CD14-positive monocyte (primary cell): ENCODE measurements at regions not wholly inside any gene's neighbourhood (a gene's known extent, or its start where the extent isn't known, plus 50 kb on each side); places are given as distances from the start of the nearest gene placed in this dataset.

ENCODE experiments used
- DNase-seq, 3 donors: peaks; one replicate each; pipeline ENCODE4 v3.0.0-alpha.2; 2011 to 2022
- H2AFZ ChIP-seq: 2 replicates; pipeline ENCODE4 v1.6.0; 2012; ENCODE audit warnings: mild to moderate bottlenecking, low read depth, low read length, inconsistent platforms; ENCODE audit not compliant: insufficient read depth, poor library complexity, severe bottlenecking
- H3K27ac ChIP-seq, 2 donors: 1 replicate in 1 of 2; 2 replicates in 1 of 2; pipeline ENCODE4 v1.5.1; 2012 to 2013; ENCODE audit warnings: low read length in 2 of 2, control low read depth in 1 of 2, inconsistent platforms in 1 of 2, low read depth in 1 of 2, mild to moderate bottlenecking in 1 of 2
- H3K27me3 ChIP-seq, 2 donors: one replicate each; pipeline versions ENCODE4 v1.6.0 to v1.6.1; 2011 to 2013; ENCODE audit warnings: low read length in 2 of 2; ENCODE audit not compliant: control insufficient read depth in 2 of 2, insufficient read depth in 2 of 2
- H3K36me3 ChIP-seq, 2 donors: replicated peaks in 1 of 2; 1 replicate in 1 of 2; 2 replicates in 1 of 2; pipeline versions ENCODE4 v1.5.1 to v1.6.1; 2012 to 2013; ENCODE audit warnings: low read length in 2 of 2, control low read depth in 1 of 2, inconsistent platforms in 1 of 2, mild to moderate bottlenecking in 1 of 2; ENCODE audit not compliant: insufficient read depth in 2 of 2, control insufficient read depth in 1 of 2
- H3K4me1 ChIP-seq, 2 donors: 1 replicate in 1 of 2; 2 replicates in 1 of 2; pipeline versions ENCODE4 v1.5.1 to v1.6.1; 2012 to 2013; ENCODE audit warnings: low read length in 2 of 2, control low read depth in 1 of 2, inconsistent platforms in 1 of 2, mild to moderate bottlenecking in 1 of 2, moderate library complexity in 1 of 2; ENCODE audit not compliant: insufficient read depth in 2 of 2, control insufficient read depth in 1 of 2
- H3K4me2 ChIP-seq: replicated peaks from 2 replicates; pipeline ENCODE3; 2012; ENCODE audit warnings: low read length, moderate library complexity, mild to moderate bottlenecking; ENCODE audit not compliant: poor library complexity, severe bottlenecking; ENCODE audit errors: extremely low read depth
- H3K4me3 ChIP-seq, 3 experiments: fragments of 200-600 bp in 1 of 3; sonication (generic) in 1 of 3; replicated peaks in 1 of 3; 1 replicate in 2 of 3; 2 replicates in 1 of 3; pipeline ENCODE4 v1.5.1; 2011 to 2013; ENCODE audit warnings: low read length in 3 of 3, mild to moderate bottlenecking in 3 of 3, control low read depth in 2 of 3, low read depth in 2 of 3, inconsistent platforms in 1 of 3, moderate library complexity in 1 of 3
- H3K79me2 ChIP-seq: 2 replicates; pipeline ENCODE4 v1.6.0; 2012; ENCODE audit warnings: mild to moderate bottlenecking, control low read depth, inconsistent platforms, low read length, moderate library complexity; ENCODE audit not compliant: insufficient read depth
- H3K9ac ChIP-seq: 2 replicates; pipeline ENCODE4 v1.6.0; 2017; ENCODE audit warnings: low read length, mild to moderate bottlenecking; ENCODE audit not compliant: insufficient read depth, poor library complexity, severe bottlenecking
- H3K9me3 ChIP-seq, 2 donors: replicated peaks in 1 of 2; 1 replicate in 1 of 2; 2 replicates in 1 of 2; pipeline versions ENCODE4 v1.5.1 to v1.6.1; 2012 to 2013; ENCODE audit warnings: low read length in 2 of 2, control low read depth in 1 of 2; ENCODE audit not compliant: control insufficient read depth in 1 of 2, insufficient read depth in 1 of 2
- H4K20me1 ChIP-seq: 2 replicates; pipeline ENCODE4 v1.6.0; 2012; ENCODE audit warnings: mild to moderate bottlenecking, low read length, control low read depth, moderate library complexity; ENCODE audit not compliant: insufficient read depth
- H3K27ac Mint-ChIP-seq, 7 donors: one replicate each; pipeline ENCODE4 v1.8.0; 2020; ENCODE audit warnings: mild to moderate bottlenecking in 7 of 7, mixed read lengths in 7 of 7, moderate library complexity in 6 of 7, inconsistent platforms in 2 of 7
- H3K27me3 Mint-ChIP-seq, 3 donors: one replicate each; pipeline ENCODE4 v1.8.0; 2021 to 2022; ENCODE audit warnings: low read depth in 3 of 3, mild to moderate bottlenecking in 3 of 3, mixed read lengths in 3 of 3, moderate library complexity in 3 of 3, inconsistent platforms in 1 of 3
- H3K36me3 Mint-ChIP-seq, 2 donors: one replicate each; pipeline ENCODE4 v1.8.0; 2020; ENCODE audit warnings: mixed read lengths in 2 of 2, inconsistent platforms in 1 of 2, mild to moderate bottlenecking in 1 of 2
- H3K4me1 Mint-ChIP-seq: one replicate; pipeline ENCODE4 v1.8.0; 2020; ENCODE audit warnings: mild to moderate bottlenecking, mixed read lengths
- H3K4me3 Mint-ChIP-seq, 2 donors: one replicate each; pipeline ENCODE4 v1.8.0; 2020; ENCODE audit warnings: mild to moderate bottlenecking in 2 of 2, mixed read lengths in 2 of 2, moderate library complexity in 1 of 2
- H3K9me3 Mint-ChIP-seq, 7 donors: one replicate each; pipeline ENCODE4 v1.8.0; 2020 to 2022; ENCODE audit warnings: mixed read lengths in 7 of 7, mild to moderate bottlenecking in 6 of 7, moderate library complexity in 6 of 7, inconsistent platforms in 2 of 7
- CTCF ChIP-seq: fragments of 200-600 bp; IDR thresholded peaks from one replicate; pipeline ENCODE4 v1.8.0; 2022; ENCODE audit warnings: antibody characterized with exemption, mild to moderate bottlenecking
- WGBS: methylation state at CpG from one replicate; pipeline ENCODE4 v1.1.5; 2013; ENCODE audit warnings: missing lambda C conversion rate; ENCODE audit not compliant: insufficient coverage; 5-methylcytosine and 5-hydroxymethylcytosine counted together
- intact Hi-C, 2 donors: fragments of 100-400 bp; cut with micrococcal nuclease; formaldehyde crosslinking; loops; one replicate each; pipeline versions ENCODE4 v1.15.0 to v1.15.1; 2023

DNA sequence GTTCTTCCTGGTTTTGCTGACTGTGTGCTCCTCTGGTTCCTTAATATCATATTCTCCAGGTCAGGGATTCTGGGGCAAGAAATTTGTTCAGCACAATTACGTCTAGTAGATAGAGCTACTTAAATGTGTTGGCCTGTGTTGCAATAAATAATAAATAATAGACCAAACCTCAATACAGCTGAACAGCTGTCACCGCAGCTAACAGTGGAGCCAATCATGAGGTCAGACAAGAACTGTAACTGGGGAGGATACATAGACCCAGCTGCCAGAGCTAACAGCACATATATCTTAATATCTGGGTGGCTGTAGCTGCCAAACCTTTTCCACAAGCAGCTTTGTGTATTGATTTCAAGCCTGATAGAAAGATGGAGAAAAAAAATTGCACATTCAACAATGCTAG, 1596.3 kb upstream of the PCDH20 start:
- no peak overlapping the region for H3K4me3 ChIP-seq
- no CpG with 5 or more reads among the region's 2 CpGs for WGBS
- H3K27ac ChIP-seq, result no peak overlapping the region
- H3K9ac ChIP-seq, result no peak overlapping the region
- H3K9me3 ChIP-seq, result peaks cover 11 to 13% of the 10 kb centered on the region in 2 donors
- no peaks in the 10 kb centered on the region for H3K36me3 Mint-ChIP-seq
- no peak for TF ChIP-seq CTCF
- no peak overlapping the region for H2AFZ ChIP-seq
- no peak overlapping the region for H3K27ac Mint-ChIP-seq
- no peaks in the 10 kb centered on the region for H3K27me3 ChIP-seq
- H3K4me2 ChIP-seq, result no peak overlapping the region
- no peak overlapping the region for H3K4me3 Mint-ChIP-seq
- no peaks in the 10 kb centered on the region for H3K4me1 Mint-ChIP-seq
- intact Hi-C loops, result no loop called here
- peaks cover 3 to 14% (median 6%) of the 10 kb centered on the region in 7 donors for H3K9me3 Mint-ChIP-seq
- no peaks in the 10 kb centered on the region for H4K20me1 ChIP-seq
- H3K27me3 Mint-ChIP-seq, result no peaks in the 10 kb centered on the region
- H3K4me1 ChIP-seq, result no peaks in the 10 kb centered on the region
- DNase-seq, result no peak
- H3K36me3 ChIP-seq, result no peaks in the 10 kb centered on the region
- H3K79me2 ChIP-seq, result no peaks in the 10 kb centered on the region

GRCh38 chr13:63010072-63010658, 1594.5 kb upstream of the PCDH20 start:
- no peaks in the 10 kb centered on the region for H3K4me1 ChIP-seq
- H3K36me3 ChIP-seq, result no peaks in the 10 kb centered on the region
- H3K27me3 ChIP-seq, result no peaks in the 10 kb centered on the region
- no peak for DNase-seq
- H3K27ac ChIP-seq, result no peak overlapping the region
- H3K4me3 ChIP-seq, result no peak overlapping the region
- no peak overlapping the region for H3K27ac Mint-ChIP-seq
- no peak overlapping the region for H3K4me2 ChIP-seq
- H3K9ac ChIP-seq, result no peak overlapping the region
- no peaks in the 10 kb centered on the region for H4K20me1 ChIP-seq
- intact Hi-C loops, result no loop called here
- H3K36me3 Mint-ChIP-seq, result no peaks in the 10 kb centered on the region
- no peaks in the 10 kb centered on the region for H3K4me1 Mint-ChIP-seq
- peaks cover 11 to 13% of the 10 kb centered on the region in 2 donors for H3K9me3 ChIP-seq
- H3K79me2 ChIP-seq, result no peaks in the 10 kb centered on the region
- H3K9me3 Mint-ChIP-seq, result peaks cover 3 to 12% (median 8%) of the 10 kb centered on the region in 7 donors
- H3K27me3 Mint-ChIP-seq, result no peaks in the 10 kb centered on the region
- no peak for TF ChIP-seq CTCF
- H2AFZ ChIP-seq, result no peak overlapping the region
- H3K4me3 Mint-ChIP-seq, result no peak overlapping the region
